MCF 10A (cell line): ENCODE measurements at regions not wholly inside any gene's neighbourhood (a gene's known extent, or its start where the extent isn't known, plus 50 kb on each side); places are given as distances from the start of the nearest gene placed in this dataset.

ENCODE experiments used
- BruUV-seq: library from RNA; stranded (reverse); fragments of 400-500 nt; replicated peaks from 2 replicates; lab custom pipeline; 2021; lab: Mats Ljungman, UMichigan
- CTCF ChIA-PET: fragments of 300-600 bp; sonication (Branson Sonifier 250); formaldehyde crosslinking; extraction: SDS; loops from one replicate; lab custom pipeline; 2021; ENCODE audit warnings: antibody characterized with exemption, inconsistent platforms; lab: Yijun Ruan, JAX
- POLR2A ChIA-PET: fragments of 300-600, 350-650 bp; sonication (Branson Sonifier 250); formaldehyde crosslinking; extraction: SDS; loops from one replicate; lab custom pipeline; 2020; ENCODE audit warnings: antibody characterized with exemption, inconsistent platforms; lab: Yijun Ruan, JAX
- DNase-seq: peaks from one replicate; pipeline ENCODE4 v3.0.0-alpha.2; 2018; ENCODE audit not compliant: unreplicated experiment
- H3K27ac Mint-ChIP-seq: one replicate; pipeline ENCODE4 v1.8.0; 2022; ENCODE audit warnings: mild to moderate bottlenecking, low read depth, mixed read lengths; ENCODE audit not compliant: unreplicated experiment
- H3K27me3 Mint-ChIP-seq: one replicate; pipeline ENCODE4 v1.8.0; 2022; ENCODE audit warnings: mixed read lengths; ENCODE audit not compliant: insufficient read depth, unreplicated experiment
- H3K36me3 Mint-ChIP-seq: one replicate; pipeline ENCODE4 v1.8.0; 2022; ENCODE audit warnings: mild to moderate bottlenecking, moderate library complexity, mixed read lengths; ENCODE audit not compliant: insufficient read depth, unreplicated experiment
- H3K4me1 Mint-ChIP-seq: one replicate; pipeline ENCODE4 v1.8.0; 2022; ENCODE audit warnings: mixed read lengths; ENCODE audit not compliant: insufficient read depth, unreplicated experiment
- H3K4me3 Mint-ChIP-seq: one replicate; pipeline ENCODE4 v1.8.0; 2022; ENCODE audit warnings: mild to moderate bottlenecking, moderate library complexity, mixed read lengths; ENCODE audit not compliant: unreplicated experiment
- H3K9me3 Mint-ChIP-seq: one replicate; pipeline ENCODE4 v1.8.0; 2022; ENCODE audit warnings: mixed read lengths; ENCODE audit not compliant: unreplicated experiment
- CTCF ChIP-seq: fragments of 200-600 bp; IDR thresholded peaks from one replicate; pipeline ENCODE4 v1.8.0; 2022; ENCODE audit warnings: antibody characterized with exemption, mild to moderate bottlenecking; ENCODE audit not compliant: unreplicated experiment
- intact Hi-C: fragments of 100-400 bp; cut with micrococcal nuclease; formaldehyde crosslinking; loops from 2 replicates; pipeline ENCODE4 v1.14.1; 2022

- POLR2A ChIA-PET: interaction anchor here (1.0 to 1.3 kb wide), 3 partner anchors 8 to 64 kb away, joined by 3 to 4 read pairs (median 3); no protein-coding TSS in a partner anchor
- no peak for DNase-seq
- Mint-ChIP-seq H3K27me3 (no peaks in the 10 kb centered on the region), H3K4me1 (peaks cover 2% of the 10 kb centered on the region), H3K9me3 (no peaks in the 10 kb centered on the region), H3K27ac (no peak overlapping the region), H3K36me3 (peaks cover 20% of the 10 kb centered on the region), H3K4me3 (no peak overlapping the region)
- intact Hi-C loops: no loop called here
- no peak for TF ChIP-seq CTCF
- CTCF ChIA-PET: interaction anchor here (0.6 to 1.0 kb wide), 2 partner anchors 37 to 110 kb away, joined by 3 read pairs; no protein-coding TSS in a partner anchor
- no TSS peak for BruUV-seq
These were observed 67.4 kb downstream of the ZNF608 start for GRCh38 chr5:124678922-124679519.

GRCh38 chr5:124678468-124678867 lies 68.0 kb downstream of the ZNF608 start:
- Mint-ChIP-seq H3K27me3 (no peaks in the 10 kb centered on the region), H3K9me3 (no peaks in the 10 kb centered on the region), H3K27ac (no peak overlapping the region), H3K4me3 (no peak overlapping the region), H3K36me3 (peaks cover 20% of the 10 kb centered on the region), H3K4me1 (no peaks in the 10 kb centered on the region)
- intact Hi-C loops: no loop called here
- CTCF ChIA-PET: interaction anchor here (0.6 kb wide), 1 partner anchor 936 kb away, joined by 3 read pairs; no protein-coding TSS in a partner anchor
- no peak for TF ChIP-seq CTCF
- POLR2A ChIA-PET: interaction anchor here (1.1 kb wide), 1 partner anchor 13 kb away, joined by 3 read pairs; no protein-coding TSS in a partner anchor
- no peak for DNase-seq
- no TSS peak for BruUV-seq

- ChIA-PET CTCF (interaction anchor here (0.6 to 1.1 kb wide), 2 partner anchors 38 to 937 kb away, joined by 3 read pairs; no protein-coding TSS in a partner anchor), POLR2A (interaction anchor here (0.6 to 1.1 kb wide), 2 partner anchors 12 to 1475 kb away, joined by 3 read pairs; no protein-coding TSS in a partner anchor)
- intact Hi-C loops: no loop called here
- no TSS peak for BruUV-seq
- H3K36me3 Mint-ChIP-seq: peaks cover 20% of the 10 kb centered on the region
- no peaks in the 10 kb centered on the region for H3K27me3 Mint-ChIP-seq
- no peaks in the 10 kb centered on the region for H3K4me1 Mint-ChIP-seq
- H3K27ac Mint-ChIP-seq: no peak overlapping the region
- TF ChIP-seq CTCF: no peak
- no peak overlapping the region for H3K4me3 Mint-ChIP-seq
- DNase-seq: no peak
- H3K9me3 Mint-ChIP-seq: no peaks in the 10 kb centered on the region
These were observed 68.8 kb downstream of the ZNF608 start for GRCh38 chr5:124677374-124678351.
